Lower leg skin (tissue), 3 donors: ENCODE measurements at regions not wholly inside any gene's neighbourhood (a gene's known extent, or its start where the extent isn't known, plus 50 kb on each side); places are given as distances from the start of the nearest gene placed in this dataset.

Experiments
- CTCF ChIP-seq, 3 donors: fragments of 450-650 bp; IDR thresholded peaks; one replicate each; pipeline ENCODE4 v1.5.1; 2016; ENCODE audit warnings: antibody characterized with exemption in 3 of 3, mild to moderate bottlenecking in 3 of 3, moderate library complexity in 2 of 3
- POLR2A ChIP-seq, 2 donors: fragments of 450-650 bp; IDR thresholded peaks; one replicate each; pipeline ENCODE4 v1.6.1; 2016 to 2017; ENCODE audit warnings: antibody characterized with exemption in 2 of 2, mild to moderate bottlenecking in 1 of 2, moderate library complexity in 1 of 2

DNA sequence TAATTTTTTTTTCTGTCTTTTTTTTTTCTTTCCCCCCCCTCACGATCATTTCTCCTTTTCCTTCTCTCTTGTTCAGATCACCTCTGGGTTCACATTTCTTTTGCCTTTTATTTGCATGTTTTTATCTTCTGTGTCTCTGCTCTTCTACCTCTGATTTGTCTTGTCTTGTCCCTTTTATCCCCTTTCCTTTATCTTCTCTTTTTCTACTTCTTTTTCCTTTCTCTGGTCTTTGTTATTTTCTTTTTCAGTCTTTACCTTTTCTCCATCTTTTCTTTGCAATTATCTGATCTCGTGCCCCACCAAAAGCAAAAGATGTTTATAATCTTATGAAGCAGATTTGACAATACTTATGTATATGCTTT, 77.8 kb upstream of the RAP1B start:
- TF ChIP-seq POLR2A (IDR thresholded peaks at IDR 0.05) (no peak), CTCF (IDR thresholded peaks at IDR 0.05) (no peak)
